K562 (cell line): ENCODE measurements at regions not wholly inside any gene's neighbourhood (a gene's known extent, or its start where the extent isn't known, plus 50 kb on each side); places are given as distances from the start of the nearest gene placed in this dataset.

Experiments used
- ATAC-seq: fragments of 200-7000 bp; cut with Tn5 transposase; 3 replicates; pipeline ENCODE4 v1.9.1; 2020; ENCODE audit warnings: moderate library complexity
- BruUV-seq: library from RNA; stranded (reverse); fragments of 400-500 nt; replicated peaks from 2 replicates; lab custom pipeline; 2021; lab: Mats Ljungman, UMichigan
- CTCF ChIA-PET: fragments of 300-600 bp; formaldehyde crosslinking; extraction: SDS; loops from one replicate; lab custom pipeline; 2021; ENCODE audit warnings: low intra/inter-chr PET ratio; lab: Yijun Ruan, JAX
- POLR2A ChIA-PET: fragments of 300-600, 350-650 bp; sonication (Branson Sonifier 250); formaldehyde crosslinking; extraction: SDS; loops from one replicate; lab custom pipeline; 2021; ENCODE audit warnings: antibody characterized with exemption, inconsistent platforms; lab: Yijun Ruan, JAX
- DNase-seq, 4 experiments: peaks; one replicate each; pipeline versions ENCODE4 v3.0.0 to v3.0.0-alpha.2; 2011 to 2018; ENCODE audit warnings: low spot score in 3 of 4, mixed read lengths in 3 of 4; ENCODE audit errors: extremely low read depth in 1 of 4
- FAIRE-seq: peaks from 2 replicates; lab custom pipeline; 2011; peaks lifted over from hg19 to GRCh38; lab: Jason Lieb, UNC
- H2AFZ ChIP-seq: 2 replicates; pipeline ENCODE4 v1.6.0; 2011; ENCODE audit warnings: low read depth, low read length, control low read depth, inconsistent platforms
- H3K27ac ChIP-seq: fragments of 200-600 bp; 3 replicates; pipeline ENCODE4 v1.8.0; 2011; ENCODE audit warnings: low read depth, mild to moderate bottlenecking, control low read depth, inconsistent platforms, low read length, moderate library complexity, mixed read lengths; ENCODE audit errors: extremely low read depth
- H3K27me3 ChIP-seq, 2 experiments: fragments of 300-600 bp in 1 of 2; 2 replicates in 1 of 2; 3 replicates in 1 of 2; pipeline versions ENCODE4 v1.6.0 to v1.8.0; 2011; ENCODE audit warnings: inconsistent platforms in 2 of 2, low read length in 2 of 2, mild to moderate bottlenecking in 1 of 2, mixed read lengths in 1 of 2, moderate library complexity in 1 of 2; ENCODE audit not compliant: control insufficient read depth in 2 of 2, insufficient read depth in 2 of 2
- H3K36me3 ChIP-seq: fragments of 300-600 bp; 3 replicates; pipeline ENCODE4 v1.8.0; 2011; ENCODE audit warnings: mild to moderate bottlenecking, low read length, inconsistent platforms; ENCODE audit not compliant: control insufficient read depth, insufficient read depth
- H3K4me1 ChIP-seq, 2 experiments: fragments of 200-600 bp in 1 of 2; replicated peaks in 1 of 2; 2 replicates in 1 of 2; 3 replicates in 1 of 2; pipeline versions ENCODE4 v1.5.1 to v1.8.0; 2011; ENCODE audit warnings: inconsistent platforms in 2 of 2, low read length in 2 of 2, mild to moderate bottlenecking in 1 of 2, mixed read lengths in 1 of 2, moderate library complexity in 1 of 2; ENCODE audit not compliant: control insufficient read depth in 2 of 2, insufficient read depth in 2 of 2
- H3K4me2 ChIP-seq: 2 replicates; pipeline ENCODE4 v1.6.1; 2011; ENCODE audit warnings: low read length, control low read depth, inconsistent platforms, mixed read lengths; ENCODE audit not compliant: insufficient read depth
- H3K4me3 ChIP-seq: fragments of 200-600 bp; sonication (generic), shearing (Covaris generic); 2 replicates; pipeline ENCODE4 v1.5.1; 2016; ENCODE audit warnings: control low read depth, inconsistent platforms
- H3K79me2 ChIP-seq: fragments of 200-600 bp; 3 replicates; pipeline ENCODE4 v1.8.0; 2011; ENCODE audit warnings: low read length, inconsistent platforms; ENCODE audit not compliant: control insufficient read depth, insufficient read depth
- H3K9ac ChIP-seq, 2 experiments: 2 replicates each; pipeline versions ENCODE4 v1.6.0 to v1.6.1; 2011; ENCODE audit warnings: low read depth in 2 of 2, low read length in 2 of 2, control low read depth in 1 of 2, inconsistent platforms in 1 of 2, mild to moderate bottlenecking in 1 of 2, mixed read lengths in 1 of 2; ENCODE audit not compliant: insufficient read depth in 1 of 2
- H3K9me1 ChIP-seq: one replicate; pipeline ENCODE4 v1.6.0; 2011; ENCODE audit warnings: inconsistent platforms, mild to moderate bottlenecking, low read length, moderate library complexity; ENCODE audit not compliant: control insufficient read depth, insufficient read depth
- H3K9me3 ChIP-seq: replicated peaks from 2 replicates; pipeline ENCODE4 v1.5.1; 2011; ENCODE audit warnings: low read depth, low read length, inconsistent platforms; ENCODE audit not compliant: control insufficient read depth, insufficient read depth
- H4K20me1 ChIP-seq: replicated peaks from 2 replicates; pipeline ENCODE4 v1.6.1; 2011; ENCODE audit warnings: low read length, inconsistent platforms, mixed read lengths; ENCODE audit not compliant: control insufficient read depth, insufficient read depth
- CBX5 ChIP-seq: IDR thresholded peaks from 2 replicates; pipeline ENCODE4 v1.6.1; 2014; ENCODE audit warnings: low read depth, borderline replicate concordance
- CC2D1A ChIP-seq: fragments of 450-650 bp; IDR thresholded peaks from 2 replicates; pipeline ENCODE4 v1.6.1; 2017; ENCODE audit warnings: mild to moderate bottlenecking
- KAT7 ChIP-seq: sonication (generic); formaldehyde crosslinking; IDR thresholded peaks from 2 replicates; pipeline ENCODE4 v1.8.0; 2022; ENCODE audit warnings: missing genetic modification reagents, mild to moderate bottlenecking, borderline replicate concordance
- L3MBTL2 ChIP-seq: fragments of 450-650 bp; IDR thresholded peaks from 2 replicates; pipeline ENCODE4 v1.6.1; 2016; ENCODE audit warnings: mild to moderate bottlenecking, moderate library complexity
- MEF2D ChIP-seq: conservative IDR thresholded peaks from 2 replicates; pipeline ENCODE4 v1.6.1; 2016; ENCODE audit warnings: low read depth, missing genetic modification characterization, missing compliant biosample characterization
- NFE2L1 ChIP-seq: fragments of 450-650 bp; IDR thresholded peaks from 2 replicates; pipeline ENCODE4 v1.6.1; 2016; ENCODE audit warnings: missing genetic modification characterization, low read depth, mild to moderate bottlenecking, missing compliant biosample characterization, moderate library complexity, borderline replicate concordance
- TCFL5 ChIP-seq: fragments of 250-450 bp; sonication (Bioruptor Pico); conservative IDR thresholded peaks from 2 replicates; pipeline ENCODE4 v1.6.1; 2021; ENCODE audit warnings: mild to moderate bottlenecking, moderate library complexity, matching md5 sums
- U2AF1 ChIP-seq: fragments of 200-400 bp; formaldehyde crosslinking; optimal IDR thresholded peaks from 2 replicates; pipeline ENCODE3; 2017; ENCODE audit warnings: mild to moderate bottlenecking, low read depth, low read length, moderate library complexity
- U2AF2 ChIP-seq: fragments of 200-400 bp; formaldehyde crosslinking; optimal IDR thresholded peaks from 2 replicates; pipeline ENCODE3; 2017; ENCODE audit warnings: low read depth, mild to moderate bottlenecking, low read length
- ZFP1 ChIP-seq: fragments of 450-650 bp; formaldehyde crosslinking; IDR thresholded peaks from 2 replicates; pipeline ENCODE4 v1.4.0; 2020; ENCODE audit warnings: mild to moderate bottlenecking, mixed read lengths
- WGBS: fragments of 100-300 bp; shearing (Covaris generic); methylation state at CpG from one replicate; pipeline ENCODE4 v1.1.6; 2016; ENCODE audit warnings: low coverage, mixed read lengths; ENCODE audit not compliant: insufficient coverage; ENCODE audit errors: missing lambda C conversion rate; 5-methylcytosine and 5-hydroxymethylcytosine counted together
- in situ Hi-C: fragments of 300-500 bp; cut with MboI; formaldehyde crosslinking; loops from 4 replicates; pipeline ENCODE4 v1.15.0; 2018; ENCODE audit warnings: inconsistent platforms, mixed read lengths
- intact Hi-C: fragments of 100-400 bp; cut with micrococcal nuclease; formaldehyde crosslinking; loops from 2 replicates; pipeline ENCODE4 v1.14.2; 2022
- TF ChIP-seq, protein P1 (sequence below): fragments of 450-650 bp; IDR thresholded peaks from 2 replicates; pipeline ENCODE4 v1.6.1; 2018; ENCODE audit warnings: mild to moderate bottlenecking, low read depth; ENCODE audit not compliant: partially characterized antibody
- TF ChIP-seq, protein P2 (sequence below): fragments of 250-450 bp; sonication (Bioruptor Pico); IDR thresholded peaks from 2 replicates; pipeline ENCODE4 v1.4.0; 2020
- TF ChIP-seq, protein P3 (sequence below), 2 experiments: fragments of 150-350 bp in 1 of 2; IDR thresholded peaks; 2 replicates each; pipeline ENCODE4 v1.6.1; 2012 to 2016; ENCODE audit warnings: low read depth in 2 of 2, low read length in 2 of 2, mild to moderate bottlenecking in 1 of 2, moderate library complexity in 1 of 2
- TF ChIP-seq, protein P4 (sequence below): fragments of 450-650 bp; IDR thresholded peaks from 2 replicates; pipeline ENCODE4 v1.6.1; 2016; ENCODE audit warnings: antibody characterized with exemption

DNA sequence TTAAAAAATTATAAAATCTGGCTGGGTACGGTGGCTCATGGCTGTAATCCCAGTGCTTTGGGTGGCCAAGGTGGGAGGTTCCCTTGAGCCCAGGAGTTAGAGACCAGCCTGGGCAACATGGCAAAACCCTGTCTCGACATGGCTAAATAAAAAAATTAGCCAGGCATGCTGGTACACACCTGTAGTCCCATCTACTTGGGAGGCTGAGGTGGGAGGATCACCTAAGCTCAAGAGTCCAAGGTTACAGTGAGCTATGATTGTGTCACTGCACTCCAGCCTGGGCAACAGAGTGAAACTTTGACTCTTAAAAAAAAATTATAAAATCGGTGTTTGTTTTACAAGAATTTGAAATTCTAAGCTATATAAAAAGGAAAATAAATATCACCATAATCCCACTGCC lies 141.8 kb downstream of the SLC38A6 start (continued):
- TF ChIP-seq, protein P1, sequence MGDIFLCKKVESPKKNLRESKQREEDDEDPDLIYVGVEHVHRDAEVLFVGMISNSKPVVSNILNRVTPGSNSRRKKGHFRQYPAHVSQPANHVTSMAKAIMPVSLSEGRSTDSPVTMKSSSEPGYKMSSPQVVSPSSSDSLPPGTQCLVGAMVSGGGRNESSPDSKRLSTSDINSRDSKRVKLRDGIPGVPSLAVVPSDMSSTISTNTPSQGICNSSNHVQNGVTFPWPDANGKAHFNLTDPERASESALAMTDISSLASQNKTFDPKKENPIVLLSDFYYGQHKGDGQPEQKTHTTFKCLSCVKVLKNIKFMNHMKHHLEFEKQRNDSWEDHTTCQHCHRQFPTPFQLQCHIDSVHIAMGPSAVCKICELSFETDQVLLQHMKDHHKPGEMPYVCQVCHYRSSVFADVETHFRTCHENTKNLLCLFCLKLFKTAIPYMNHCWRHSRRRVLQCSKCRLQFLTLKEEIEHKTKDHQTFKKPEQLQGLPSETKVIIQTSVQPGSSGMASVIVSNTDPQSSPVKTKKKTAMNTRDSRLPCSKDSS = no peak
- TF ChIP-seq, protein P2, sequence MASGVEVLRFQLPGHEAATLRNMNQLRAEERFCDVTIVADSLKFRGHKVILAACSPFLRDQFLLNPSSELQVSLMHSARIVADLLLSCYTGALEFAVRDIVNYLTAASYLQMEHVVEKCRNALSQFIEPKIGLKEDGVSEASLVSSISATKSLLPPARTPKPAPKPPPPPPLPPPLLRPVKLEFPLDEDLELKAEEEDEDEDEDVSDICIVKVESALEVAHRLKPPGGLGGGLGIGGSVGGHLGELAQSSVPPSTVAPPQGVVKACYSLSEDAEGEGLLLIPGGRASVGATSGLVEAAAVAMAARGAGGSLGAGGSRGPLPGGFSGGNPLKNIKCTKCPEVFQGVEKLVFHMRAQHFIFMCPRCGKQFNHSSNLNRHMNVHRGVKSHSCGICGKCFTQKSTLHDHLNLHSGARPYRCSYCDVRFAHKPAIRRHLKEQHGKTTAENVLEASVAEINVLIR (CRISPR knock-in tag) = no peak
- no peak for TF ChIP-seq CBX5
- no peak for TF ChIP-seq L3MBTL2

DNA sequence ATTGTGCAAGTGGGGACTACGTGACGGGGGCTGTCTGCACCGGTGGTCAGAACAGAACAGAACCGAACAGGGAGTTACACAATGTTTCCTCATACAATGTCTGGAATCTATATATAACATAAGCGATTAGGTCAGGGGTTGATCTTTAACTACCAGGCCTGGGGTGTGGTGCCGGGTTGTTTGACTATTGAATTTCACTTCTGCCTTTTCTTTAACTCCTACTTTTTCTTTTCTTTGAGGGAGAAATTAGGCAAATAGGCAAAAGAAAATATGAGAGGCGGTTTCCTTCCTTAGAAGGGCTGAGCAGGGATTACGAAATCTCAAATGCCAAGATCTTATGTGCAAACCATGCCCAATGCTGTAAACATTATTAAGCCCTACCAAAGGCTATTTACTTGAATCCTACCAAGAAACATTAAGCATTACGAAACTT lies 140.3 kb downstream of the SLC38A6 start:
- in situ Hi-C loops (no loop called here), intact Hi-C loops (no loop called here)
- Histone ChIP-seq H3K9ac (no peak overlapping the region), H3K36me3 (no peaks in the 10 kb centered on the region), H4K20me1 (no peaks in the 10 kb centered on the region), H3K9me3 (no peaks in the 10 kb centered on the region; the same call in 1 of the 2 replicates), H2AFZ (no peak overlapping the region), H3K4me2 (no peak overlapping the region), H3K27ac (no peak overlapping the region), H3K4me3 (no peak overlapping the region), H3K27me3 (no peaks in the 10 kb centered on the region; a peak in 1 of 5 replicates), H3K79me2 (no peaks in the 10 kb centered on the region), H3K9me1 (no peaks in the 10 kb centered on the region), H3K4me1 (no peaks in the 10 kb centered on the region)
- CTCF ChIA-PET = no interaction called here
- TF ChIP-seq KAT7 (CRISPR knock-in tag) (no peak), U2AF2 (no peak), U2AF1 (no peak), ZFP1 (CRISPR knock-in tag) (no peak), CC2D1A (no peak), NFE2L1 (no peak), TCFL5 (no peak), MEF2D (tag) (no peak)
- TF ChIP-seq, protein P3, sequence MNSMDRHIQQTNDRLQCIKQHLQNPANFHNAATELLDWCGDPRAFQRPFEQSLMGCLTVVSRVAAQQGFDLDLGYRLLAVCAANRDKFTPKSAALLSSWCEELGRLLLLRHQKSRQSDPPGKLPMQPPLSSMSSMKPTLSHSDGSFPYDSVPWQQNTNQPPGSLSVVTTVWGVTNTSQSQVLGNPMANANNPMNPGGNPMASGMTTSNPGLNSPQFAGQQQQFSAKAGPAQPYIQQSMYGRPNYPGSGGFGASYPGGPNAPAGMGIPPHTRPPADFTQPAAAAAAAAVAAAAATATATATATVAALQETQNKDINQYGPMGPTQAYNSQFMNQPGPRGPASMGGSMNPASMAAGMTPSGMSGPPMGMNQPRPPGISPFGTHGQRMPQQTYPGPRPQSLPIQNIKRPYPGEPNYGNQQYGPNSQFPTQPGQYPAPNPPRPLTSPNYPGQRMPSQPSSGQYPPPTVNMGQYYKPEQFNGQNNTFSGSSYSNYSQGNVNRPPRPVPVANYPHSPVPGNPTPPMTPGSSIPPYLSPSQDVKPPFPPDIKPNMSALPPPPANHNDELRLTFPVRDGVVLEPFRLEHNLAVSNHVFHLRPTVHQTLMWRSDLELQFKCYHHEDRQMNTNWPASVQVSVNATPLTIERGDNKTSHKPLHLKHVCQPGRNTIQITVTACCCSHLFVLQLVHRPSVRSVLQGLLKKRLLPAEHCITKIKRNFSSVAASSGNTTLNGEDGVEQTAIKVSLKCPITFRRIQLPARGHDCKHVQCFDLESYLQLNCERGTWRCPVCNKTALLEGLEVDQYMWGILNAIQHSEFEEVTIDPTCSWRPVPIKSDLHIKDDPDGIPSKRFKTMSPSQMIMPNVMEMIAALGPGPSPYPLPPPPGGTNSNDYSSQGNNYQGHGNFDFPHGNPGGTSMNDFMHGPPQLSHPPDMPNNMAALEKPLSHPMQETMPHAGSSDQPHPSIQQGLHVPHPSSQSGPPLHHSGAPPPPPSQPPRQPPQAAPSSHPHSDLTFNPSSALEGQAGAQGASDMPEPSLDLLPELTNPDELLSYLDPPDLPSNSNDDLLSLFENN (IDR thresholded peaks at IDR 0.05; ENCODE audit: low read depth in 2 of 2, low read length in 2 of 2) = no peak
- TF ChIP-seq, protein P4, sequence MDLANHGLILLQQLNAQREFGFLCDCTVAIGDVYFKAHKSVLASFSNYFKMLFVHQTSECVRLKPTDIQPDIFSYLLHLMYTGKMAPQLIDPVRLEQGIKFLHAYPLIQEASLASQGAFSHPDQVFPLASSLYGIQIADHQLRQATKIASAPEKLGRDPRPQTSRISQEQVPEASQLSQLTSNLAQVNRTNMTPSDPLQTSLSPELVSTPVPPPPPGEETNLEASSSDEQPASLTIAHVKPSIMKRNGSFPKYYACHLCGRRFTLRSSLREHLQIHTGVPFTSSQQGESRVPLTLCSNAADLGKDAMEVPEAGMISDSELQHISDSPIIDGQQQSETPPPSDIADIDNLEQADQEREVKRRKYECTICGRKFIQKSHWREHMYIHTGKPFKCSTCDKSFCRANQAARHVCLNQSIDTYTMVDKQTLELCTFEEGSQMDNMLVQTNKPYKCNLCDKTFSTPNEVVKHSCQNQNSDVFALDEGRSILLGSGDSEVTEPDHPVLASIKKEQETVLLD = no peak
- WGBS = 6% methylated on average over 9 of the region's 9 CpGs
- no peak for DNase-seq
- ATAC-seq = no peak
- FAIRE-seq = no peak
- POLR2A ChIA-PET = no interaction called here
- BruUV-seq = no TSS peak
